Neural cell (in vitro differentiated cells): ENCODE measurements at regions not wholly inside any gene's neighbourhood (a gene's known extent, or its start where the extent isn't known, plus 50 kb on each side); places are given as distances from the start of the nearest gene placed in this dataset.

ENCODE experiments used
- H2AFZ ChIP-seq: fragments of 200-600, 300-800 bp; sonication (generic), shearing (Covaris generic); 2 replicates; pipeline ENCODE4 v1.6.0; 2014; ENCODE audit warnings: low read depth, mild to moderate bottlenecking, antibody characterized with exemption, low read length, moderate library complexity
- H3F3A ChIP-seq: fragments of 200-600 bp; shearing (Covaris generic); 2 replicates; pipeline ENCODE4 v1.6.1; 2016; ENCODE audit warnings: mild to moderate bottlenecking, moderate library complexity, mixed read lengths, antibody characterized with exemption, low read length; ENCODE audit not compliant: insufficient read depth, poor library complexity, severe bottlenecking
- H3K27ac ChIP-seq: fragments of 200-600, 300-800 bp; sonication (generic), shearing (Covaris generic); 2 replicates; pipeline ENCODE4 v1.5.1; 2014; ENCODE audit warnings: mild to moderate bottlenecking, low read length, moderate library complexity
- H3K27me3 ChIP-seq: fragments of 300-800, 200-600 bp; sonication (generic), shearing (Covaris generic); 2 replicates; pipeline ENCODE4 v1.6.0; 2014; ENCODE audit warnings: mild to moderate bottlenecking, low read depth, low read length, moderate library complexity; ENCODE audit not compliant: insufficient read depth
- H3K36me3 ChIP-seq: fragments of 300-800, 200-600 bp; sonication (generic), shearing (Covaris generic); 2 replicates; pipeline ENCODE4 v1.5.1; 2014; ENCODE audit warnings: mild to moderate bottlenecking, antibody characterized with exemption, low read length, moderate library complexity; ENCODE audit not compliant: insufficient read depth
- H3K4me2 ChIP-seq: fragments of 300-800, 200-600 bp; sonication (generic), shearing (Covaris generic); 2 replicates; pipeline ENCODE4 v1.6.0; 2014; ENCODE audit warnings: mild to moderate bottlenecking, low read length
- H3K4me3 ChIP-seq: fragments of 300-800, 200-600 bp; sonication (generic), shearing (Covaris generic); 2 replicates; pipeline ENCODE4 v1.5.1; 2014; ENCODE audit warnings: mild to moderate bottlenecking, low read length, moderate library complexity
- H3K79me2 ChIP-seq: fragments of 200-600 bp; shearing (Covaris generic); replicated peaks from 2 replicates; pipeline ENCODE4 v1.6.0; 2014; ENCODE audit warnings: mild to moderate bottlenecking, low read length, moderate library complexity; ENCODE audit not compliant: insufficient read depth
- H3K9ac ChIP-seq: fragments of 300-800, 200-600 bp; sonication (generic), shearing (Covaris generic); 2 replicates; pipeline ENCODE4 v1.6.1; 2016; ENCODE audit warnings: mild to moderate bottlenecking, low read length, mixed read lengths
- H3K9me2 ChIP-seq: fragments of 200-600 bp; shearing (Covaris generic); 2 replicates; pipeline ENCODE4 v1.6.1; 2016; ENCODE audit warnings: mild to moderate bottlenecking, low read length, mixed read lengths; ENCODE audit not compliant: insufficient read depth
- H3K9me3 ChIP-seq: fragments of 200-600, 300-800 bp; sonication (generic), shearing (Covaris generic); 2 replicates; pipeline ENCODE4 v1.6.1; 2016; ENCODE audit warnings: mild to moderate bottlenecking, mixed run types, low read length, moderate library complexity, mixed read lengths
- H4K20me1 ChIP-seq: fragments of 200-600 bp; shearing (Covaris generic); 2 replicates; pipeline ENCODE4 v1.6.1; 2016; ENCODE audit warnings: mild to moderate bottlenecking, mixed run types; ENCODE audit not compliant: insufficient read depth
- EP300 ChIP-seq: fragments of 450-650 bp; conservative IDR thresholded peaks from 2 replicates; pipeline ENCODE4 v1.6.1; 2014; ENCODE audit warnings: antibody characterized with exemption, mild to moderate bottlenecking, moderate library complexity; ENCODE audit not compliant: poor library complexity, severe bottlenecking
- EZH2 ChIP-seq: fragments of 200-600, 300-800 bp; shearing (Covaris generic), sonication (generic); IDR thresholded peaks from 2 replicates; pipeline ENCODE4 v1.6.1; 2014; ENCODE audit warnings: antibody characterized with exemption, low read length, borderline replicate concordance, mild to moderate bottlenecking; ENCODE audit not compliant: insufficient read depth, poor library complexity, severe bottlenecking
- MXI1 ChIP-seq: fragments of 450-650 bp; conservative IDR thresholded peaks from 2 replicates; pipeline ENCODE4 v1.6.1; 2014; ENCODE audit warnings: antibody characterized with exemption, mild to moderate bottlenecking; ENCODE audit not compliant: poor library complexity, severe bottlenecking
- POLR2AphosphoS5 ChIP-seq: IDR thresholded peaks from 2 replicates; pipeline ENCODE4 v1.6.1; 2012
- RAD21 ChIP-seq: fragments of 450-650 bp; conservative IDR thresholded peaks from 2 replicates; pipeline ENCODE4 v1.6.1; 2014; ENCODE audit warnings: antibody characterized with exemption, mild to moderate bottlenecking, moderate library complexity
- REST ChIP-seq: IDR thresholded peaks from 2 replicates; pipeline ENCODE4 v1.6.1; 2012; ENCODE audit warnings: borderline replicate concordance
- SMC3 ChIP-seq: fragments of 450-650 bp; conservative IDR thresholded peaks from 2 replicates; pipeline ENCODE4 v1.6.1; 2014; ENCODE audit warnings: antibody characterized with exemption, mild to moderate bottlenecking, moderate library complexity; ENCODE audit not compliant: poor library complexity
- TAF1 ChIP-seq: IDR thresholded peaks from 2 replicates; pipeline ENCODE4 v1.6.1; 2012; ENCODE audit warnings: low read depth
- TF ChIP-seq, protein P1 (sequence below): fragments of 450-650 bp; IDR thresholded peaks from 2 replicates; pipeline ENCODE4 v1.5.1; 2014; ENCODE audit warnings: antibody characterized with exemption, mild to moderate bottlenecking, moderate library complexity; ENCODE audit not compliant: poor library complexity, severe bottlenecking

GRCh38 chr1:57848406-57848805 is 424.5 kb upstream of the DAB1 start:
- no peaks in the 10 kb centered on the region for H3K9me3 ChIP-seq
- no peaks in the 10 kb centered on the region for H3K36me3 ChIP-seq
- no peak overlapping the region for H3K4me3 ChIP-seq
- no peaks in the 10 kb centered on the region for H3F3A ChIP-seq
- H4K20me1 ChIP-seq, result no peaks in the 10 kb centered on the region
- TF ChIP-seq SMC3 (no peak), EP300 (no peak), REST (no peak), MXI1 (no peak), TAF1 (no peak), EZH2 (no peak), RAD21 (no peak), POLR2AphosphoS5 (no peak)
- TF ChIP-seq, protein P1, sequence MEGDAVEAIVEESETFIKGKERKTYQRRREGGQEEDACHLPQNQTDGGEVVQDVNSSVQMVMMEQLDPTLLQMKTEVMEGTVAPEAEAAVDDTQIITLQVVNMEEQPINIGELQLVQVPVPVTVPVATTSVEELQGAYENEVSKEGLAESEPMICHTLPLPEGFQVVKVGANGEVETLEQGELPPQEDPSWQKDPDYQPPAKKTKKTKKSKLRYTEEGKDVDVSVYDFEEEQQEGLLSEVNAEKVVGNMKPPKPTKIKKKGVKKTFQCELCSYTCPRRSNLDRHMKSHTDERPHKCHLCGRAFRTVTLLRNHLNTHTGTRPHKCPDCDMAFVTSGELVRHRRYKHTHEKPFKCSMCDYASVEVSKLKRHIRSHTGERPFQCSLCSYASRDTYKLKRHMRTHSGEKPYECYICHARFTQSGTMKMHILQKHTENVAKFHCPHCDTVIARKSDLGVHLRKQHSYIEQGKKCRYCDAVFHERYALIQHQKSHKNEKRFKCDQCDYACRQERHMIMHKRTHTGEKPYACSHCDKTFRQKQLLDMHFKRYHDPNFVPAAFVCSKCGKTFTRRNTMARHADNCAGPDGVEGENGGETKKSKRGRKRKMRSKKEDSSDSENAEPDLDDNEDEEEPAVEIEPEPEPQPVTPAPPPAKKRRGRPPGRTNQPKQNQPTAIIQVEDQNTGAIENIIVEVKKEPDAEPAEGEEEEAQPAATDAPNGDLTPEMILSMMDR, result no peak
- H3K27me3 ChIP-seq, result no peaks in the 10 kb centered on the region
- H3K9ac ChIP-seq, result no peak overlapping the region
- no peaks in the 10 kb centered on the region for H3K9me2 ChIP-seq
- H2AFZ ChIP-seq, result no peak overlapping the region
- H3K79me2 ChIP-seq, result no peaks in the 10 kb centered on the region
- no peak overlapping the region for H3K4me2 ChIP-seq
- H3K27ac ChIP-seq, result no peak overlapping the region

GRCh38 chr1:57845041-57845440 is 421.2 kb upstream of the DAB1 start:
- H3F3A ChIP-seq, result no peaks in the 10 kb centered on the region
- TF ChIP-seq TAF1 (no peak), EP300 (no peak), RAD21 (no peak), POLR2AphosphoS5 (no peak), MXI1 (no peak), REST (no peak), EZH2 (no peak), SMC3 (no peak)
- TF ChIP-seq, protein P1, result no peak
- H3K4me3 ChIP-seq, result no peak overlapping the region
- H4K20me1 ChIP-seq, result no peaks in the 10 kb centered on the region
- H3K79me2 ChIP-seq, result no peaks in the 10 kb centered on the region
- no peaks in the 10 kb centered on the region for H3K9me2 ChIP-seq
- H3K27ac ChIP-seq, result no peak overlapping the region
- H3K36me3 ChIP-seq, result no peaks in the 10 kb centered on the region
- H3K9me3 ChIP-seq, result peaks cover 6% of the 10 kb centered on the region
- H3K4me2 ChIP-seq, result no peak overlapping the region
- no peaks in the 10 kb centered on the region for H3K27me3 ChIP-seq
- no peak overlapping the region for H3K9ac ChIP-seq
- no peak overlapping the region for H2AFZ ChIP-seq
